ENCODE measurements at regions not wholly inside any gene's neighbourhood (a gene's known extent, or its start where the extent isn't known, plus 50 kb on each side); places are given as distances from the start of the nearest gene placed in this dataset.
A peak's percentile ranks its signal among the peaks of the same experiment; 100 is the strongest.

DNA sequence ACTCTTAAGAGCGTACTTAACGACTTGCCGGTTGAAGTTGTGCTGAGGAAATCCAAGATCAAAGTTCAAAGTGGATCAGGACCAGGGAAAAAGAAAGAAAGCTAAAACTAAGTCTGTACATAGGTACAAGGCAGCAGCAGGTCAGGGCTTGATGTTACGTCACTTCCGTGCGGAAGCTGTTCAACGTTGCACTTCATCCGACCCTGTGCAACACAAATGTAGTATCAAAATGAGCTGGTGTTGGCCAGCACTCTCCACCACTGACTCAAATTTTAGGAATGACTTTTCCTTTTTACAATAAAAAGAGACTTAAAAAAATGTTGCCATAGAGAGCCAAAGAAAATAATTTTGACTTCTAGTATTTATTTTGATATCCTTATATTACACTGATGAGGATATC, 1315.4 kb downstream of the EFNB2 start:
- TF ChIP-seq, protein P1, sequence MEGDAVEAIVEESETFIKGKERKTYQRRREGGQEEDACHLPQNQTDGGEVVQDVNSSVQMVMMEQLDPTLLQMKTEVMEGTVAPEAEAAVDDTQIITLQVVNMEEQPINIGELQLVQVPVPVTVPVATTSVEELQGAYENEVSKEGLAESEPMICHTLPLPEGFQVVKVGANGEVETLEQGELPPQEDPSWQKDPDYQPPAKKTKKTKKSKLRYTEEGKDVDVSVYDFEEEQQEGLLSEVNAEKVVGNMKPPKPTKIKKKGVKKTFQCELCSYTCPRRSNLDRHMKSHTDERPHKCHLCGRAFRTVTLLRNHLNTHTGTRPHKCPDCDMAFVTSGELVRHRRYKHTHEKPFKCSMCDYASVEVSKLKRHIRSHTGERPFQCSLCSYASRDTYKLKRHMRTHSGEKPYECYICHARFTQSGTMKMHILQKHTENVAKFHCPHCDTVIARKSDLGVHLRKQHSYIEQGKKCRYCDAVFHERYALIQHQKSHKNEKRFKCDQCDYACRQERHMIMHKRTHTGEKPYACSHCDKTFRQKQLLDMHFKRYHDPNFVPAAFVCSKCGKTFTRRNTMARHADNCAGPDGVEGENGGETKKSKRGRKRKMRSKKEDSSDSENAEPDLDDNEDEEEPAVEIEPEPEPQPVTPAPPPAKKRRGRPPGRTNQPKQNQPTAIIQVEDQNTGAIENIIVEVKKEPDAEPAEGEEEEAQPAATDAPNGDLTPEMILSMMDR (IDR thresholded peaks at IDR 0.05; ENCODE audit: low read depth, low read length): no peak
- DNase-seq (ENCODE audit: low read depth in 2 of 2): peak in 1 of 2 donors; percentile 75
- no peak overlapping the region for H3K4me3 ChIP-seq (replicated peaks in 1 of 2; ENCODE audit: low read depth in 2 of 2, low read length in 2 of 2)

DNA sequence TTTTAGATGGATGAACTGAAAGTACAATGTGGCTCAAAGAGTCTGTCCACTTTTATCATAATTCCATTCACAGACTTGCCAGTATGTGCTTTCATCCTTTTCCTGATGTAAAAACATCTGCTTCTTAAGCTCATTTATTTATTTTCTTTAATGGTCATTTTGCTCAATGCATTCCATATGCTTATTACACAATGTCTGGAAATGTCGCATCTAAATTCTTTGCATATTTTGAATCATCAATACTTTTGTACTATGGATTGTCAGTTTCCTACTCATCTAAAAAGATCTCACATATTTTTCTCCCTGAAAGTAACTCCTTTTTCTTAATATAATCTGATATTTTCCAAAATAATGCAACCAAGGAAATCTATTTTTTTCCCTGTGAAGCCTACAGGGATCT, 1315.8 kb downstream of the EFNB2 start:
- TF ChIP-seq, protein P1 (IDR thresholded peaks at IDR 0.05; ENCODE audit: low read depth, low read length): no peak
- peak in 1 of 2 donors; percentile 59 for DNase-seq (ENCODE audit: low read depth in 2 of 2)
- no peak overlapping the region for H3K4me3 ChIP-seq (replicated peaks in 1 of 2; ENCODE audit: low read depth in 2 of 2, low read length in 2 of 2)

DNA sequence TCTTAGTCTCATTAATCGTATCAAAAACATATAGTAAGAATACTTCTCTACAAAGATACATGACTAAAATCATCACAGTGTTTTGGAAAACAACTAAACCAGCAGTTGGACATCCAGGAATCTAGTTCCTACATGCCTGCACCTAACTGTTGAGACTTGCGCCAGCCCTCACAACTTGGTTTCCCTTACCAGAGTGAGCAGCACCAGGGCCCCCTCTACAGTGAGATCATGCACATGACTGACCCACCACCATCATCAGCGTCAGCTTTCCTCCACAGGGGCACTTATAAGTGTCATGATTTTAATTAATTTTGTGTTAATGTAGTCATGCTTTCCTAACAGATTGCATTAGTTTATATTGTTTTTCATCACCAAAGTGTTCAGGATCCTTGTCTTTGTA, 1322.0 kb downstream of the EFNB2 start:
- H3K4me3 ChIP-seq (replicated peaks in 1 of 2; ENCODE audit: low read depth in 2 of 2, low read length in 2 of 2): no peak overlapping the region
- DNase-seq (ENCODE audit: low read depth in 2 of 2): no peak
- TF ChIP-seq, protein P1 (IDR thresholded peaks at IDR 0.05; ENCODE audit: low read depth, low read length): no peak

DNA sequence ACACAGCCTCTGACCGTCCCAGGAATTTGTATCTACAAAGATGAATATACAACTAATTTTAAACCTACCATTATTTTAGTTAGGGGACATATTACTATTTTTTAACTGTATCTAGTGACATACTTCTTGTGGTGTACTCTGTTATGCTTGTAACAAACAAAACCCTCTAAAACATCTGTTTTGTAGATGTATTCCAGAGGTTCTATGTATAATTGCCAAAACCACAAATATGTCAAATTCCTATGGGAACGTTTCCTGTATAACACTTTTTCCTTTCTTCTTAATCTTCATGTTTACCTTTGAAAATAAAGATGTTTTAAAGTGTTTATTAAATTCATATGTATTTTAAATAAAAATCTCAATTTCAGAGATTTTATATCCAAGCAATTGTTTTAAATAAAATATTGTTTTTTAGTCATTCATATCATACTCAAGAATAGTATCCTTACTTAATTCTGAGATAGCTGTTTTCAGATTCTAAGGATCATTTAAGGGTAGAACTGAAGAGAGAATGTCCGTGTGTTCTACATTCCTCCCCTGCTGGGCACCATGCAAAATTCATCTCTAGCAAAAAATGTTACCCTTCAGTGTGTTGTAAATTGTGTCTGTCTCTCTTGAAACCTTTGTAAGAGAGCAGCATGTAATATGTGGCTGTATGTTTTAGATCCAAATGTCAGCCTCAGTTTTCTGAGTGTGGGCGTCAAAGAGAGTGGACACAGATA, 1327.7 kb downstream of the EFNB2 start:
- peak; percentile 1 to 27 for DNase-seq (ENCODE audit: low read depth in 2 of 2)
- TF ChIP-seq, protein P1 (IDR thresholded peaks at IDR 0.05; ENCODE audit: low read depth, low read length): no peak
- no peak overlapping the region for H3K4me3 ChIP-seq (replicated peaks in 1 of 2; ENCODE audit: low read depth in 2 of 2, low read length in 2 of 2)

DNA sequence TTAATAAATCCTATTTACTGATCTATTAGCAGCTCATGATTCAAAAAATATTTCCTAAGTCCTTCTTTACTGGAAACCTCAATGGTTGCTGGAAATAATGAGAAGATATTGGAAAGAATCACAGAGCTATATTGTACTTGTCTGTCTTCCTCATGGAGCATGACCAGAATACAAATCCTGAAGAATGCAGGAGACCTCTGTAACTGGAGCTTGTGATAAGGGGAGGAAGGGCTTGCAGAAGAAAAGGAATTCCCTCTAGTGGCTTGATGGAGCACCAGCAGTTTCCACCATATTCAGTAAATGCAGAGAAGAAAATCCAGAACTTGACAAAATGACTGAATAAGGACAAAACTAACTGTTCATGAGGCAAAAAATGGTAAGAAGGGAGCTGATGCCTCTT, 1333.1 kb downstream of the EFNB2 start:
- H3K4me3 ChIP-seq (replicated peaks in 1 of 2; ENCODE audit: low read depth in 2 of 2, low read length in 2 of 2): no peak overlapping the region
- TF ChIP-seq, protein P1 (IDR thresholded peaks at IDR 0.05; ENCODE audit: low read depth, low read length): peak; percentile 54
- peak; percentile 42 to 55 for DNase-seq (ENCODE audit: low read depth in 2 of 2)

DNA sequence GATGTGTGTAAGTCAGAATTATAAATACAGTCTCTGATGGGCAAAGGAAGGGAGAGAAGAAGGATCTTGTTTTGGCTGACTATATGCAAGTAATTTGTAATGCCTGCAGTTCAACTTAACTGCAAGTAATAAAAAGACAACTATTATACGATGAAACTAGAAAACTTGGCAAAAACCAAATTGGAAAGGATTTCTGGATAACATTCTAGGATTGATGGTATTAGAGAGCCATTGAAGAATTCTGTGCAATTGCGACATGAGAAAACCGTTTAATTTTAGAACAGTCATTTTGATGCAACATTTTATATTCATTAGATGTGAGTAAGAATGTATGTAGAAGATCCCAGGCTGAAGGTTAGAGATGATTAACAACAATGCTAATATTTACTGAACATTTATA, 1334.1 kb downstream of the EFNB2 start:
- H3K4me3 ChIP-seq (replicated peaks in 1 of 2; ENCODE audit: low read depth in 2 of 2, low read length in 2 of 2): no peak overlapping the region
- TF ChIP-seq, protein P1 (IDR thresholded peaks at IDR 0.05; ENCODE audit: low read depth, low read length): no peak
- DNase-seq (ENCODE audit: low read depth in 2 of 2): no peak

DNA sequence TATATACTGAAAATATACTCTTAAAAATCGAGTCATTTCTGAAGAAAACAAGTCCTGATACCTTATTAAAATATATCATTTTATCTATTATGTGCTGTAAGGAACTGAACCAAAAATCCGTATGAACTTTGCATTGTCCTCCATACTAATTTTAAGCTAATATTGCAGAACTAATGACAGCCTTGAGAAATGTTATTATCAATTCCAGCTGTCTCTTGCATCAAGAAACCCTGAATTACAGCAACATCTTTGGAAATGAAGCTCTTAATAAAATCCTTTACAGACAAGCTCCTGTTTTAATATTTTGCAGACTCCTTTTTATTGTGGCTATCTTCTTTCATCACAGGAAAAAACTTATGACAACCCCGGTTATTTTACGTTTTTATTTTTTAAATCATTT, 1335.3 kb downstream of the EFNB2 start:
- no peak overlapping the region for H3K4me3 ChIP-seq (replicated peaks in 1 of 2; ENCODE audit: low read depth in 2 of 2, low read length in 2 of 2)
- DNase-seq (ENCODE audit: low read depth in 2 of 2): no peak
- TF ChIP-seq, protein P1 (IDR thresholded peaks at IDR 0.05; ENCODE audit: low read depth, low read length): no peak
